ENCODE measurements at regions not wholly inside any gene's neighbourhood (a gene's known extent, or its start where the extent isn't known, plus 50 kb on each side); places are given as distances from the start of the nearest gene placed in this dataset.

GRCh38 chr13:79749984-79750551 is 269.1 kb downstream of the NDFIP2 start:
- TF ChIP-seq POLR2A (IDR thresholded peaks at IDR 0.05): no peak
- TF ChIP-seq, protein P1, sequence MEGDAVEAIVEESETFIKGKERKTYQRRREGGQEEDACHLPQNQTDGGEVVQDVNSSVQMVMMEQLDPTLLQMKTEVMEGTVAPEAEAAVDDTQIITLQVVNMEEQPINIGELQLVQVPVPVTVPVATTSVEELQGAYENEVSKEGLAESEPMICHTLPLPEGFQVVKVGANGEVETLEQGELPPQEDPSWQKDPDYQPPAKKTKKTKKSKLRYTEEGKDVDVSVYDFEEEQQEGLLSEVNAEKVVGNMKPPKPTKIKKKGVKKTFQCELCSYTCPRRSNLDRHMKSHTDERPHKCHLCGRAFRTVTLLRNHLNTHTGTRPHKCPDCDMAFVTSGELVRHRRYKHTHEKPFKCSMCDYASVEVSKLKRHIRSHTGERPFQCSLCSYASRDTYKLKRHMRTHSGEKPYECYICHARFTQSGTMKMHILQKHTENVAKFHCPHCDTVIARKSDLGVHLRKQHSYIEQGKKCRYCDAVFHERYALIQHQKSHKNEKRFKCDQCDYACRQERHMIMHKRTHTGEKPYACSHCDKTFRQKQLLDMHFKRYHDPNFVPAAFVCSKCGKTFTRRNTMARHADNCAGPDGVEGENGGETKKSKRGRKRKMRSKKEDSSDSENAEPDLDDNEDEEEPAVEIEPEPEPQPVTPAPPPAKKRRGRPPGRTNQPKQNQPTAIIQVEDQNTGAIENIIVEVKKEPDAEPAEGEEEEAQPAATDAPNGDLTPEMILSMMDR (IDR thresholded peaks at IDR 0.05): no peak
- TF ChIP-seq POLR2AphosphoS5 (IDR thresholded peaks at IDR 0.05): peak in 1 of 3 donors; percentile 72

All from breast epithelium (tissue), 3 donors.